ENCODE measurements at regions not wholly inside any gene's neighbourhood (a gene's known extent, or its start where the extent isn't known, plus 50 kb on each side); places are given as distances from the start of the nearest gene placed in this dataset.

GRCh38 chr5:68995845-68996545, 97.8 kb upstream of the SLC30A5 start:
- TF ChIP-seq TAF1 (IDR thresholded peaks at IDR 0.05; ENCODE audit: borderline replicate concordance, low read depth, low read length), result no peak
- no peak for TF ChIP-seq POLR2A (IDR thresholded peaks at IDR 0.05; ENCODE audit: low read depth, low read length)
- TF ChIP-seq POLR2AphosphoS5 (IDR thresholded peaks at IDR 0.05; ENCODE audit: low read depth, low read length), result no peak

Data from GM12892 (cell line).